Astrocyte (in vitro differentiated cells and primary cell): ENCODE measurements at regions not wholly inside any gene's neighbourhood (a gene's known extent, or its start where the extent isn't known, plus 50 kb on each side); places are given as distances from the start of the nearest gene placed in this dataset.

Source experiments
- DNase-seq: peaks from one replicate; pipeline ENCODE4 v3.0.0-alpha.2; 2010; ENCODE audit warnings: low read depth
- FAIRE-seq: peaks from 2 replicates; lab custom pipeline; 2011; peaks lifted over from hg19 to GRCh38; lab: Jason Lieb, UNC
- H2AFZ ChIP-seq: 2 replicates; pipeline ENCODE4 v1.6.0; 2012; ENCODE audit warnings: low read depth, low read length, inconsistent platforms
- H3K27ac ChIP-seq: 2 replicates; pipeline ENCODE4 v1.5.1; 2011; ENCODE audit warnings: low read depth, low read length, inconsistent platforms
- H3K27me3 ChIP-seq: 2 replicates; pipeline ENCODE4 v1.6.0; 2011; ENCODE audit warnings: low read length, inconsistent platforms; ENCODE audit not compliant: insufficient read depth
- H3K36me3 ChIP-seq: 2 replicates; pipeline ENCODE4 v1.5.1; 2011; ENCODE audit warnings: low read length, inconsistent platforms; ENCODE audit not compliant: insufficient read depth
- H3K4me1 ChIP-seq: 2 replicates; pipeline ENCODE4 v1.5.1; 2011; ENCODE audit warnings: low read length, inconsistent platforms; ENCODE audit not compliant: insufficient read depth
- H3K4me2 ChIP-seq: 2 replicates; pipeline ENCODE4 v1.6.0; 2012; ENCODE audit warnings: low read length, inconsistent platforms
- H3K4me3 ChIP-seq: 2 replicates; pipeline ENCODE4 v1.5.1; 2011; ENCODE audit warnings: low read depth, mild to moderate bottlenecking, low read length, inconsistent platforms; ENCODE audit not compliant: insufficient read depth
- H3K79me2 ChIP-seq: 2 replicates; pipeline ENCODE4 v1.6.0; 2012; ENCODE audit warnings: mild to moderate bottlenecking, low read length, inconsistent platforms; ENCODE audit not compliant: insufficient read depth
- H3K9ac ChIP-seq: 2 replicates; pipeline ENCODE4 v1.6.0; 2012; ENCODE audit warnings: mild to moderate bottlenecking, low read length, inconsistent platforms
- H3K9me3 ChIP-seq: 2 replicates; pipeline ENCODE4 v1.5.1; 2012; ENCODE audit warnings: low read depth, mild to moderate bottlenecking, low read length, inconsistent platforms; ENCODE audit not compliant: insufficient read depth
- H4K20me1 ChIP-seq: 2 replicates; pipeline ENCODE4 v1.6.0; 2012; ENCODE audit warnings: low read length, inconsistent platforms; ENCODE audit not compliant: insufficient read depth
- H3K27ac Mint-ChIP-seq: one replicate; pipeline ENCODE4 v1.8.0; 2021; ENCODE audit warnings: mild to moderate bottlenecking, mixed read lengths; ENCODE audit not compliant: unreplicated experiment
- H3K27me3 Mint-ChIP-seq: one replicate; pipeline ENCODE4 v1.8.0; 2021; ENCODE audit warnings: low read depth, mixed read lengths; ENCODE audit not compliant: unreplicated experiment
- H3K36me3 Mint-ChIP-seq: one replicate; pipeline ENCODE4 v1.8.0; 2021; ENCODE audit warnings: low read depth, mixed read lengths; ENCODE audit not compliant: unreplicated experiment
- H3K4me1 Mint-ChIP-seq: one replicate; pipeline ENCODE4 v1.8.0; 2021; ENCODE audit warnings: low read depth, mixed read lengths; ENCODE audit not compliant: unreplicated experiment
- H3K4me3 Mint-ChIP-seq: one replicate; pipeline ENCODE4 v1.8.0; 2021; ENCODE audit warnings: mild to moderate bottlenecking, moderate library complexity, mixed read lengths; ENCODE audit not compliant: unreplicated experiment
- H3K9me3 Mint-ChIP-seq: one replicate; pipeline ENCODE4 v1.8.0; 2021; ENCODE audit warnings: mild to moderate bottlenecking, mixed read lengths; ENCODE audit not compliant: unreplicated experiment
- CTCF ChIP-seq: IDR thresholded peaks from 2 replicates; pipeline ENCODE4 v1.5.1; 2011; ENCODE audit warnings: low read depth, mild to moderate bottlenecking, inconsistent platforms, low read length, moderate library complexity; ENCODE audit not compliant: insufficient read depth
- EZH2 ChIP-seq: IDR thresholded peaks from 2 replicates; pipeline ENCODE4 v1.6.1; 2012; ENCODE audit warnings: mild to moderate bottlenecking, low read length, inconsistent platforms; ENCODE audit not compliant: insufficient read depth

- DNase-seq (no peak), FAIRE-seq (no peak)
- H3K27me3 Mint-ChIP-seq: no peaks in the 10 kb centered on the region
- Histone ChIP-seq H4K20me1 (no peaks in the 10 kb centered on the region), H3K79me2 (no peaks in the 10 kb centered on the region), H3K27me3 (no peaks in the 10 kb centered on the region), H3K9me3 (no peaks in the 10 kb centered on the region), H3K4me3 (no peak overlapping the region), H3K4me2 (no peak overlapping the region), H2AFZ (no peak overlapping the region), H3K9ac (no peak overlapping the region), H3K4me1 (peaks cover 3% of the 10 kb centered on the region), H3K36me3 (no peaks in the 10 kb centered on the region), H3K27ac (no peak overlapping the region)
- H3K9me3 Mint-ChIP-seq: no peaks in the 10 kb centered on the region
- H3K4me3 Mint-ChIP-seq: no peak overlapping the region
- peaks cover 6% of the 10 kb centered on the region for H3K4me1 Mint-ChIP-seq
- TF ChIP-seq EZH2 (no peak), CTCF (no peak)
- H3K36me3 Mint-ChIP-seq: no peaks in the 10 kb centered on the region
- H3K27ac Mint-ChIP-seq: no peak overlapping the region
These were observed 54.8 kb upstream of the DHX40 start for GRCh38 chr17:59510611-59511010.

GRCh38 chr17:59511726-59512125 lies 53.7 kb upstream of the DHX40 start:
- no peak for FAIRE-seq
- Mint-ChIP-seq H3K27ac (no peak overlapping the region), H3K4me1 (peaks cover 2% of the 10 kb centered on the region)

More at GRCh38 chr17:59511726-59512125, 53.7 kb upstream of the DHX40 start:
- TF ChIP-seq EZH2: no peak
- no peak for TF ChIP-seq CTCF
- Histone ChIP-seq H3K4me2 (no peak overlapping the region), H3K9ac (no peak overlapping the region), H3K27me3 (no peaks in the 10 kb centered on the region), H3K79me2 (no peaks in the 10 kb centered on the region), H3K4me1 (peaks cover 3% of the 10 kb centered on the region), H4K20me1 (no peaks in the 10 kb centered on the region), H3K9me3 (no peaks in the 10 kb centered on the region), H2AFZ (no peak overlapping the region), H3K27ac (no peak overlapping the region), H3K36me3 (no peaks in the 10 kb centered on the region), H3K4me3 (no peak overlapping the region)
- H3K27me3 Mint-ChIP-seq: no peaks in the 10 kb centered on the region
- no peaks in the 10 kb centered on the region for H3K36me3 Mint-ChIP-seq
- H3K4me3 Mint-ChIP-seq: no peak overlapping the region
- H3K9me3 Mint-ChIP-seq: no peaks in the 10 kb centered on the region
- no peak for DNase-seq
